ENCODE measurements at regions not wholly inside any gene's neighbourhood (a gene's known extent, or its start where the extent isn't known, plus 50 kb on each side); places are given as distances from the start of the nearest gene placed in this dataset.

DNA sequence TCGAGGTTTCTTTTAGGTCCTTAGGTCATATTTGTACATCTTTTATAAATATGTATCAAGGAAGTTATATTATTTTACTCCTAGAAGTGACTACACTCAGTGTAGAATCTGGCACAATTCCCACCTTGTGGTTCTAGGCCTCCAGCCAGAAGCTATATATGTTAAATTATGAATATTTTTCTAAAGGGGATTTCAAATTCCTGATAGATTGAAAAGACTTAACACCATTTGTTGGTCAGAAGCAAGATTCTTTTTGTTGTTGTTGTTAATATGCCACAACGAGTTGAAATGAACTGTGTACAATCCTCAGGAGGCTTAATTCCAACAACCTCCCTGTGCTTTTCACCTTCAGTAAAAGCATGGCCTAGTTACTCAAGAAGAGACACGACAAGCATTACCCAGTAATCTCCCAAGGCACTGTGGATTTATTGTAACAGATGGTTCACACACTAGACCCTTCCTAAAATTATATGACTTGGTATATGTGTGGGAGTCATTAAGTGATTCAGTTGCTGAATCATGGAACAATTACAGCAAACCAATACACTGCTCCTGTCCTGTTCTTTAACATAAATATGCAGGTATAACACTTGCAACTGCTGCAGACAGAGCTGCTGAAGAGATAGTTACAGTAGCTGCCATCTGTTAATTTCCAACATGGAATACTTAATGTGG is 964.4 kb upstream of the GOT2 start:
- Mint-ChIP-seq H3K27ac (no peak overlapping the region), H3K27me3 (no peaks in the 10 kb centered on the region), H3K9me3 (no peaks in the 10 kb centered on the region), H3K4me1 (no peaks in the 10 kb centered on the region), H3K36me3 (ENCODE audit: low read depth) (no peaks in the 10 kb centered on the region), H3K4me3 (no peak overlapping the region)
- no peak for DNase-seq
- intact Hi-C loops (cut with micrococcal nuclease), result no loop called here

DNA sequence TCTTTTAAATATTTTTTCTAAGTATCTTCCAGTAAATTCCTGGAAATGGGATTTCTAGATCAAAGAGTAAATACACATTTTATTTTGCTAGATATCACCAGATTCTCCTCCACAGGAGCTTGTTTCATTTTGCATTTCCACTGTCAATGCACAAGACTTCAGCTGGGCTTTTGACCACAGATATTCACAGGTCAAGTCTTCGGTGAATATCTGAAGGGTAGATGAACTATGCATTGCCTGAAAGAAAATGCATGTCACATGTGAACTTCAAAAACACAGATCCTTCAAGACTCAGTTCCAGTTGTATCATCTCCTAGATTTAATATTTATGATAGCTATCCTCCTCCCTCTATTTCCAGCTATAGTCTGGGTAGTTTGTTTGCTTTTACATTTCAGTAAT is 963.6 kb upstream of the GOT2 start:
- intact Hi-C loops (cut with micrococcal nuclease), result no loop called here
- Mint-ChIP-seq H3K27me3 (no peaks in the 10 kb centered on the region), H3K4me3 (no peak overlapping the region), H3K27ac (no peak overlapping the region), H3K9me3 (no peaks in the 10 kb centered on the region), H3K36me3 (ENCODE audit: low read depth) (no peaks in the 10 kb centered on the region), H3K4me1 (no peaks in the 10 kb centered on the region)
- DNase-seq, result no peak

DNA sequence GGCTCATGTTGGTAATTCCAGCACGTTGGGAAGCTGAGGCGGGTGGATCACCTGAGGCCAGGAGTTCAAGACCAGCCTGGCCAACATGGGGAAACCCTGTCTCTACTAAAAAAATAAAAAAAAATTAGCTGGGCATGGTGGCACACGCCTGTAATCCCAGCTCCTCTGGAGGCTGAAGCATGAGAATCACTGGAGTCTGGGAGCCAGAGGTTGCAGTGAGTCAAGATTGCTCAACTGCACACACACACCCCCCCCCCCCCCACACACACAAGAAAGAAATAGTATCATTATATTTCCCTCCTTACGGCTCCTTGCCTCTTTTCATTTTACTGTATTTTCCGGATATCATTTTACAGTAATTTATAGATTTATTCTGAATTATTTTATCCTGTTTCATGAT is 963.1 kb upstream of the GOT2 start:
- Mint-ChIP-seq H3K4me1 (no peaks in the 10 kb centered on the region), H3K36me3 (ENCODE audit: low read depth) (no peaks in the 10 kb centered on the region), H3K27me3 (no peaks in the 10 kb centered on the region), H3K9me3 (no peaks in the 10 kb centered on the region), H3K4me3 (no peak overlapping the region), H3K27ac (no peak overlapping the region)
- intact Hi-C loops (cut with micrococcal nuclease), result no loop called here
- DNase-seq, result no peak

DNA sequence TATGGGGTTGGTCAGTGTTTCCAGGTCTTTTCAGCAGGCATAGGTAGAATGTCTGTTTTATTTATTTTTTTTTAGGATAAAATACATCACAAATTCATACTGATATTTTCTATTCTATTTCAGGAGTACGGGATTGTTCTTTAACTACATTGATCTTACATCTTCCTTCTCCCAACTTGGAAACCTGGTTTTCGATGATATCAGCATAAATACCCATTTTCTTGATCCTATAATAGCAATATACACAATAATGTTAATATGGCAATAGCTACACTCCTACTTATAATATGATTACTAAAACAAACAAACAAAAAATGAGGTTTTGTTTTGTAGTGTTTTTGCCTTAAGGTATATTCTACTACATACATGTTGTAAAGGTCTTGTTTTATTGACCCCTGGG is 962.4 kb upstream of the GOT2 start:
- H3K27me3 Mint-ChIP-seq, result no peaks in the 10 kb centered on the region
- no peaks in the 10 kb centered on the region for H3K36me3 Mint-ChIP-seq (ENCODE audit: low read depth)
- no peaks in the 10 kb centered on the region for H3K4me1 Mint-ChIP-seq
- intact Hi-C loops (cut with micrococcal nuclease), result no loop called here
- DNase-seq, result no peak
- no peaks in the 10 kb centered on the region for H3K9me3 Mint-ChIP-seq
- H3K4me3 Mint-ChIP-seq, result no peak overlapping the region
- no peak overlapping the region for H3K27ac Mint-ChIP-seq

DNA sequence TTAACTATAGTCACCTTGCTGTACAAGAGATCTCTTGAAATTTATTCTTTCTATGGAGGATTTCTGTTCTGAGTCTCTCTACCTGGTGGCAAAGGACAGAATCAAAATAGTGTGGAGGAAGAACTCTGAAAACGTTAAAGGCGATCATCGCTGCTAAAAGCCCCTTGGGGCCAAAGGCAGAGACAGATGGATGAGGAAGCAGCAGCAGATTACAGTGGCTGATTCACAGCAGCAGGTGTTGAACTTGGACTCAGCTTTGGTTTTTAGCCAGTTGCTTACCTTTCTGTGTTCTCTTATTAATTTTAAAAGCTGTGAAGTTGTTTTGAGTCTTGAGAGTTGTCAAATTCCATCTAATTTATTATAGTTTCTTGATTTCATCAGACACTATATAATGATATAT is 956.1 kb upstream of the GOT2 start:
- no peak overlapping the region for H3K27ac Mint-ChIP-seq
- intact Hi-C loops (cut with micrococcal nuclease), result no loop called here
- H3K36me3 Mint-ChIP-seq (ENCODE audit: low read depth), result no peaks in the 10 kb centered on the region
- H3K4me1 Mint-ChIP-seq, result no peaks in the 10 kb centered on the region
- no peak for DNase-seq
- H3K9me3 Mint-ChIP-seq, result peaks cover 10% of the 10 kb centered on the region
- H3K27me3 Mint-ChIP-seq, result no peaks in the 10 kb centered on the region
- H3K4me3 Mint-ChIP-seq, result no peak overlapping the region

DNA sequence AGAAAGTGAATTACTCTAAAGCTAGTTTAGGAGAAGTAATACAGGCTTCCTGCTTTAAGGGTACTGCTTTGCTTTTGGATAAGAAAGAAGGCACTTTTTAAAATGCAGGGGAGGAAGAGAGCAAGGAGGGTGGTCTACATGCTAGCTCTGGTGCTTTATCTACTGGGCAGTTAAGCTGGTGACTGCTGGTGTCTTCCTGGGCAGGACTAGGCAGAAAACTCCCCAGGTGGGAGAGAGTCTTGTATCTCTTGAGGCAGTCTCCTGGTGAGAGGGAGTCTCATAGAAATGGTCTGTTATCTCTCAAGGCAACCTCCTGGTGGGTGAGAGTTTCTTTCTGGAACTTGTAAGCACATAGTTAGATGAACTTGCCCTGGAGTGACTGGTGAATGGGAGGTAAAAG is 953.9 kb upstream of the GOT2 start:
- H3K4me3 Mint-ChIP-seq, result no peak overlapping the region
- peaks cover 10% of the 10 kb centered on the region for H3K9me3 Mint-ChIP-seq
- DNase-seq, result no peak
- H3K4me1 Mint-ChIP-seq, result no peaks in the 10 kb centered on the region
- no peaks in the 10 kb centered on the region for H3K27me3 Mint-ChIP-seq
- H3K27ac Mint-ChIP-seq, result no peak overlapping the region
- intact Hi-C loops (cut with micrococcal nuclease), result no loop called here
- H3K36me3 Mint-ChIP-seq (ENCODE audit: low read depth), result no peaks in the 10 kb centered on the region

DNA sequence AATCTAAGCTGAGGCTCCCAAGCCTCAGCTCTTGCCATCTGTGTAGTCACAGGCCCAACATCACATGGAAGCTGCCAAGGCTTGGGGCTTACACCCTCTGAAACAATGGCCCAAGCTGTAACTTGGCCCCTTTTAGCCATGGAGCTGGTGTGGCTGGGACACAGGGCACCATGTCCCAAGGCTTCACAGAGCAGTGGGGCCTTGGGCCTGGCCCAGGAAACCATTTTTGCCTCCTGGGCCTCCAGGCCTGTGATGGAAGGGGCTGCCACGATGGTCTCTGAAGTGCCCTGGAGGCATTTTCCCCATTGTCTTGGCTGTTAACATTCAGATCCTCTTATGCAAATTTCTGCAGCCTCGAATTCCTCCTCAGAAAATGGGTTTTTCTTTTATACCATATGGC is 952.3 kb upstream of the GOT2 start:
- Mint-ChIP-seq H3K9me3 (peaks cover 10% of the 10 kb centered on the region), H3K4me1 (no peaks in the 10 kb centered on the region), H3K36me3 (ENCODE audit: low read depth) (no peaks in the 10 kb centered on the region), H3K27me3 (no peaks in the 10 kb centered on the region), H3K4me3 (no peak overlapping the region), H3K27ac (no peak overlapping the region)
- DNase-seq, result no peak
- intact Hi-C loops (cut with micrococcal nuclease), result no loop called here

DNA sequence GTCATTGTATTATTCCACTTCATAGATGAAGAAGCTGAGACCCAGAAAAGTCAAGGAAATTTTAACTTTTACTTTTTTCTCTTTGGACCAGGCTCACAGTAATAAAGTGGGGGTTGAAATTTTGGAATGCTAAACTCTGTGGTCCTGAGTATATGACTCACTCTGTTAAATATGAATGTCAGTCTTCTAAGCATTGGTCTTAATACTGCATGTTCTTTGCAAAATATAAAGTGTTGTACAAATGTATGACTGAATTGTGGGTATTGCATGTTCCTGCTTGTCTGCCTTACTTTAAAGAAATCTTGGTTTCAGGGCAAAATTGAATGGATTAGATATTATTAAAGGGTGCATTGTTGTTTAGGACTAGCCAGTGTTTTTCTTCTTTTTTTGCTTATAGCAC is 950.8 kb upstream of the GOT2 start:
- H3K27ac Mint-ChIP-seq, result no peak overlapping the region
- no peaks in the 10 kb centered on the region for H3K4me1 Mint-ChIP-seq
- no peak overlapping the region for H3K4me3 Mint-ChIP-seq
- no peak for DNase-seq
- H3K27me3 Mint-ChIP-seq, result no peaks in the 10 kb centered on the region
- no peaks in the 10 kb centered on the region for H3K36me3 Mint-ChIP-seq (ENCODE audit: low read depth)
- peaks cover 10% of the 10 kb centered on the region for H3K9me3 Mint-ChIP-seq
- intact Hi-C loops (cut with micrococcal nuclease), result no loop called here

DNA sequence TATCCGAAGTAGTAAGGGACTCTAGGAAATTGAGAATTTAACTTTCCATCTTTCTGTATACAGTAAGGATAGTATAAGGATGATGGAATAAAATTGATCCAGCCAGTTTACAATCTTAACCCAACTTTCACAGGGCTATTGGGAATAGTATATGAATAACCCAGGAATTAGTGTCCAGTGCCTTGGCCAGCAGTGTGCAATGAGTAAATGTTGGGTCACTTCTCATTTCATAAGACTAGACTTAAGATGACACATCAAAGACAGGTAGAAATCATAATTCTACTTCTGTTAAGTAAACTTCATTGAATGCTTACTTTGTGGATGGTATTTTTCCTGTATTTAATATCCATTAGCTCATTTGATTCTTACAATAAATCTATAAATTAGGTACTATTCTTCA is 949.6 kb upstream of the GOT2 start:
- peaks cover 10% of the 10 kb centered on the region for H3K9me3 Mint-ChIP-seq
- no peaks in the 10 kb centered on the region for H3K27me3 Mint-ChIP-seq
- no peaks in the 10 kb centered on the region for H3K4me1 Mint-ChIP-seq
- no peak overlapping the region for H3K4me3 Mint-ChIP-seq
- H3K36me3 Mint-ChIP-seq (ENCODE audit: low read depth), result no peaks in the 10 kb centered on the region
- H3K27ac Mint-ChIP-seq, result no peak overlapping the region
- intact Hi-C loops (cut with micrococcal nuclease), result no loop called here
- no peak for DNase-seq

DNA sequence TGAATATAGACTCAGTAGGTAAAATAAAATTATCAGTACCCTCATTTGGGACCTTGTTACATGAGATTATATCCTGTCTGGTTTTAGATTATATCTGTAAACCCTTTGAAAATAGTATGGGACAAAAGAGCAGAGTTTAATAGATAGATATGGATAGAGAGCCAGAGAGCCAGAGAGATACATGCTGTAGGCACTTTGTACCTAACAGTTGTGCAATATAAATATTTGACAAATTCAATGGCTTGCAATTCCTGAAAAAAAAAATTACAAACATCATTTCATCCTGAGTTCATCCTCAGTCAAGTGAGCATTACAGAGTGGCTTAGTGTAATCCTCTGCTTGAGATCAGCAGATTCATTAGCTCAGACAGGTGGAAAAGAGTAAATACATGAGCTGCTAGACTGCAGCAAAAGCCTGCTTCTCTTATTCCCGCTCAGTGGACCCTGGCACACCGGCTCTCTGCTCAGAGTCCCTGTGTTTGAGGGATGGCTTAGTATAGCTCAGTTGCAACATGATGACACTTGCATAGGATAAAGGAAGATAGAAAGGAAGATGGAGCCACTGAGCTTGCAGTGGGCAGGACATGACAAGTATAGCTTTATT is 931.6 kb upstream of the GOT2 start:
- intact Hi-C loops (cut with micrococcal nuclease), result no loop called here
- no peaks in the 10 kb centered on the region for H3K36me3 Mint-ChIP-seq (ENCODE audit: low read depth)
- H3K27me3 Mint-ChIP-seq, result no peaks in the 10 kb centered on the region
- H3K4me1 Mint-ChIP-seq, result no peaks in the 10 kb centered on the region
- no peak overlapping the region for H3K4me3 Mint-ChIP-seq
- no peaks in the 10 kb centered on the region for H3K9me3 Mint-ChIP-seq
- no peak for DNase-seq
- no peak overlapping the region for H3K27ac Mint-ChIP-seq

DNA sequence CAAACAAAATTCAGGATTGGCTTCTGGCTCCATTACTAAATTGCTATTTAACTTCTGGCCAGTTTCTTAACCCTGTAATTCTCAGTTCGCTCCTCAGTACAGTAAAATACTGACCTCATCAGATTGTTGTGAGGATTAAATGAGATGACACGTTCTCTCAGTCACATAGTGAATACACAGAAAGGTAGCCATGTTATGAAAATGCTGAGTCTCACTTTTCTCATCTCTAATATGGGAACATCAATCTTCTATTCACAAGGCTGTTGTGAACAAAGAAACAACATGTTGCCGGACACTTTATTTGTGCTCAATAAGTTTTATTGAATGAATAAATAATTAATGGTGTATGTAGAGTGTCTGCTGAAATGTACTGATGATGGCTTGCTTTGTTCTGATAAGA is 924.5 kb upstream of the GOT2 start:
- Mint-ChIP-seq H3K4me1 (no peaks in the 10 kb centered on the region), H3K27ac (no peak overlapping the region), H3K27me3 (no peaks in the 10 kb centered on the region), H3K4me3 (no peak overlapping the region), H3K36me3 (ENCODE audit: low read depth) (no peaks in the 10 kb centered on the region), H3K9me3 (no peaks in the 10 kb centered on the region)
- no peak for DNase-seq
- intact Hi-C loops (cut with micrococcal nuclease), result no loop called here

DNA sequence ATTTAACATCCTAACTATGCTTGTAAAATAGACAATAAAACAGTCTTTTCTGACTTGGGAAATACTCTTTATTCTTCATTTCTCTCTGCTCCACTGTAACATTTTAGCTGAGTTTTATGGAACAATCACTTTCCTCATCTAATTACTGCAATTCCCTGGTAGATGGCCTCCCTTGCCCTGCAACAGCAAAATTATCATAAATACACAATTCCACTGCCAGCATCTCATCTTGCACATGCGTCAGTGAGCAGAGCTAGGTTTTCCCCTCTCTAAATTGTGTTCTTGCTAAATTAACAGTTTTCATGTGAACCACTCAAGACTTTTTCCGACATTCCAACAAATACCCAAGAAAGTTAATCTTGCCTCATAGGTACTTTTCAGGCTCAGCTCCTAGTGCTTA is 920.9 kb upstream of the GOT2 start:
- intact Hi-C loops (cut with micrococcal nuclease), result no loop called here
- H3K27ac Mint-ChIP-seq, result no peak overlapping the region
- no peak for DNase-seq
- H3K27me3 Mint-ChIP-seq, result no peaks in the 10 kb centered on the region
- H3K4me1 Mint-ChIP-seq, result no peaks in the 10 kb centered on the region
- peaks cover 6% of the 10 kb centered on the region for H3K9me3 Mint-ChIP-seq
- H3K4me3 Mint-ChIP-seq, result no peak overlapping the region
- no peaks in the 10 kb centered on the region for H3K36me3 Mint-ChIP-seq (ENCODE audit: low read depth)

DNA sequence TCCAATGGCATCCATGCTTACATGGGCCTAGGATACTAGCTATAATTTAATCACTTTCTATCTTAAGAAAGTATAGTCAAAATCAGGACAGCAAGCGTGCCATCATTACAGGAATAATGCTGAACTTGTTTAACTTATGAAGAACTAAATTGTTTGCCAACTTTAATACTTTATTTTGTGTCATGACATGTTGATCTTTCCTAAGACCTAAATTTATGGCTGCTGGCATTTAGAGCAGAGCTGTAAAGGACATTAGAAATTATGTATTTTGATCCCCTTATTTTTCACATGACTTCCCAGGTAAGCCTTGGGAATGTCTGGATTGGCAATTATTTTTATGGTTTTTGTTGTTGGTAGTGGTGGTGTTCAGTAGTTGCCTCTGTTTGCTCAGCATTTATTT is 920.3 kb upstream of the GOT2 start:
- no peak overlapping the region for H3K4me3 Mint-ChIP-seq
- no peak overlapping the region for H3K27ac Mint-ChIP-seq
- peaks cover 6% of the 10 kb centered on the region for H3K9me3 Mint-ChIP-seq
- intact Hi-C loops (cut with micrococcal nuclease), result no loop called here
- no peak for DNase-seq
- H3K36me3 Mint-ChIP-seq (ENCODE audit: low read depth), result no peaks in the 10 kb centered on the region
- no peaks in the 10 kb centered on the region for H3K27me3 Mint-ChIP-seq
- H3K4me1 Mint-ChIP-seq, result no peaks in the 10 kb centered on the region

DNA sequence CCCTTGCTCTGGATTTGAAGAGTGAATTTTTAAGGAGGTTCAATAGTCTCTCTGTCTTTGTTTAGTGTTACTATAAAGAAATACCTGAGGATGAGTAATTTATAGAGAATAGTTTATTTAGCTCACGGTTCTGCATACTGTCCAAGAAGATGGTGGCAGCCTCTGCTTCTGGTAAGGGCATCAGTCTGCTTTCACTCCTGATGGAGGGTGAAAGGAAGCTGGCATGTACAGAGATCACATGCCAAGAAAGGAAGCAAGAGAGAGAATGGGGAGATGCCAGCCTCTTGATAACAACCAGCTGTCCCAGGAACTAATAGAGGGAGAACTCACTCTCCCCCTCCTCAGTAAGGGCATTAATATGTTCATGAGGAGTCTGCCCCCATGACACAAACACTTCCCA is 917.5 kb upstream of the GOT2 start:
- no peaks in the 10 kb centered on the region for H3K4me1 Mint-ChIP-seq
- H3K27me3 Mint-ChIP-seq, result no peaks in the 10 kb centered on the region

DNA sequence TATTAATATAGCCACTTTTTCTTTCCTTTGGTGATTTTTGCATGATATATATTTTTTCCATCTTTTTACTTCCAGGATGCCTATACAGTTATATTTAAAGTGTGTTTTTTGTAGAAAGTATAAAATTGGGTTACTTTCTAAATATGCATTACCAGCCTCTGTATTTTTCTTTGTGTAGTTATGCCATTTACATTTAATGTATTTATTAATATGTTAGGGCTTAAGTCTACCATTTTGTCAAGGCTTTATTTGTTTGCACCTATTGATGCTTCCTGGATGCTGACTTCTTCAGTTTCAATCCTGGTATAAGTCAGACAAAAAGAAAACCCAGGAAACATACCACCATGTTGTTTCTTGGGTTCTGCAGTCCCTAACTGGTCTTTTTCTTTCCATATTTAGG is 911.1 kb upstream of the GOT2 start:
- Mint-ChIP-seq H3K4me3 (no peak overlapping the region), H3K4me1 (no peaks in the 10 kb centered on the region), H3K27ac (no peak overlapping the region), H3K27me3 (no peaks in the 10 kb centered on the region), H3K36me3 (ENCODE audit: low read depth) (no peaks in the 10 kb centered on the region), H3K9me3 (peaks cover 4% of the 10 kb centered on the region)
- DNase-seq, result no peak
- intact Hi-C loops (cut with micrococcal nuclease), result no loop called here

More for the DNA sequence above, 917.5 kb upstream of the GOT2 start:
- peaks cover 6% of the 10 kb centered on the region for H3K9me3 Mint-ChIP-seq
- intact Hi-C loops (cut with micrococcal nuclease), result no loop called here
- H3K27ac Mint-ChIP-seq, result no peak overlapping the region
- no peak for DNase-seq
- H3K36me3 Mint-ChIP-seq (ENCODE audit: low read depth), result no peaks in the 10 kb centered on the region
- no peak overlapping the region for H3K4me3 Mint-ChIP-seq
